ENCODE measurements at regions not wholly inside any gene's neighbourhood (a gene's known extent, or its start where the extent isn't known, plus 50 kb on each side); places are given as distances from the start of the nearest gene placed in this dataset.

DNA sequence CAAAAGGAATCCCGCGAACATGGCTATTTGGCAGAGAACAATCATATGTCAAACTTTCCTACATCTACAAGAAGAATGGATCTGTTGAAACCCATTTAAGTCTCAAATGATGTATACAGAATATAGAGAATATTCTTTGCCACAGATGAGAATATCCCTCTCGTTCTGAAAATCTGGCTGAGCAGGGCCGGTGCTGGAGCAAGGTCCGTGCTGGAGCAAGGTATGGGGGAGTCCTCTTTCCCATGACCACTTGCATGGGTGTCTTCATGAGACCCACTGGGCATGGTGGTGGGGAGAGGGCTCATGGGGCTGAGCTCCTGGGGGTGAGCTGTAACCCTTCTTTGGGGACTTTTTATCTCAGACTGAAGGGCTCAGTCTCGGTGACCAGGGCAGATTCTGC is 440.9 kb downstream of the SOX9 start:
- TF ChIP-seq CTCF (IDR thresholded peaks at IDR 0.05) (no peak), ARID4B (CRISPR knock-in tag; IDR thresholded peaks at IDR 0.05; ENCODE audit: borderline replicate concordance) (no peak), NFE2L1 (CRISPR knock-in tag; IDR thresholded peaks at IDR 0.05) (no peak), ZNF416 (CRISPR knock-in tag; IDR thresholded peaks at IDR 0.05) (no peak), SP1 (CRISPR knock-in tag; conservative IDR thresholded peaks at IDR 0.05) (no peak), CREM (CRISPR knock-in tag; IDR thresholded peaks at IDR 0.05) (no peak), KAT7 (CRISPR knock-in tag; IDR thresholded peaks at IDR 0.05; ENCODE audit: borderline replicate concordance) (no peak), ZNF219 (CRISPR knock-in tag; IDR thresholded peaks at IDR 0.05; ENCODE audit: borderline replicate concordance) (no peak), ESRRA (CRISPR knock-in tag; IDR thresholded peaks at IDR 0.05; ENCODE audit: borderline replicate concordance) (no peak), SMAD3 (CRISPR knock-in tag; IDR thresholded peaks at IDR 0.05; ENCODE audit: borderline replicate concordance) (no peak), ZNF425 (CRISPR knock-in tag; conservative IDR thresholded peaks at IDR 0.05) (no peak)
- TF ChIP-seq, protein P1, sequence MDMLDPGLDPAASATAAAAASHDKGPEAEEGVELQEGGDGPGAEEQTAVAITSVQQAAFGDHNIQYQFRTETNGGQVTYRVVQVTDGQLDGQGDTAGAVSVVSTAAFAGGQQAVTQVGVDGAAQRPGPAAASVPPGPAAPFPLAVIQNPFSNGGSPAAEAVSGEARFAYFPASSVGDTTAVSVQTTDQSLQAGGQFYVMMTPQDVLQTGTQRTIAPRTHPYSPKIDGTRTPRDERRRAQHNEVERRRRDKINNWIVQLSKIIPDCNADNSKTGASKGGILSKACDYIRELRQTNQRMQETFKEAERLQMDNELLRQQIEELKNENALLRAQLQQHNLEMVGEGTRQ (CRISPR knock-in tag; IDR thresholded peaks at IDR 0.05), result no peak
- TF ChIP-seq, protein P2, sequence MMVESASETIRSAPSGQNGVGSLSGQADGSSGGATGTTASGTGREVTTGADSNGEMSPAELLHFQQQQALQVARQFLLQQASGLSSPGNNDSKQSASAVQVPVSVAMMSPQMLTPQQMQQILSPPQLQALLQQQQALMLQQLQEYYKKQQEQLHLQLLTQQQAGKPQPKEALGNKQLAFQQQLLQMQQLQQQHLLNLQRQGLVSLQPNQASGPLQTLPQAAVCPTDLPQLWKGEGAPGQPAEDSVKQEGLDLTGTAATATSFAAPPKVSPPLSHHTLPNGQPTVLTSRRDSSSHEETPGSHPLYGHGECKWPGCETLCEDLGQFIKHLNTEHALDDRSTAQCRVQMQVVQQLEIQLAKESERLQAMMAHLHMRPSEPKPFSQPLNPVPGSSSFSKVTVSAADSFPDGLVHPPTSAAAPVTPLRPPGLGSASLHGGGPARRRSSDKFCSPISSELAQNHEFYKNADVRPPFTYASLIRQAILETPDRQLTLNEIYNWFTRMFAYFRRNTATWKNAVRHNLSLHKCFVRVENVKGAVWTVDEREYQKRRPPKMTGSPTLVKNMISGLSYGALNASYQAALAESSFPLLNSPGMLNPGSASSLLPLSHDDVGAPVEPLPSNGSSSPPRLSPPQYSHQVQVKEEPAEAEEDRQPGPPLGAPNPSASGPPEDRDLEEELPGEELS (CRISPR knock-in tag; IDR thresholded peaks at IDR 0.05), result no peak
- TF ChIP-seq, protein P3, sequence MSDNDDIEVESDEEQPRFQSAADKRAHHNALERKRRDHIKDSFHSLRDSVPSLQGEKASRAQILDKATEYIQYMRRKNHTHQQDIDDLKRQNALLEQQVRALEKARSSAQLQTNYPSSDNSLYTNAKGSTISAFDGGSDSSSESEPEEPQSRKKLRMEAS (CRISPR knock-in tag; IDR thresholded peaks at IDR 0.05), result no peak

Data from WTC11 (cell line).